GM12874 (cell line): ENCODE measurements at regions not wholly inside any gene's neighbourhood (a gene's known extent, or its start where the extent isn't known, plus 50 kb on each side); places are given as distances from the start of the nearest gene placed in this dataset.

Experiments
- TF ChIP-seq, protein P1 (sequence below): IDR thresholded peaks from 2 replicates; pipeline ENCODE4 v1.5.1; 2011; ENCODE audit warnings: low read depth, mild to moderate bottlenecking, control low read depth, low read length, moderate library complexity; ENCODE audit not compliant: insufficient read depth

DNA sequence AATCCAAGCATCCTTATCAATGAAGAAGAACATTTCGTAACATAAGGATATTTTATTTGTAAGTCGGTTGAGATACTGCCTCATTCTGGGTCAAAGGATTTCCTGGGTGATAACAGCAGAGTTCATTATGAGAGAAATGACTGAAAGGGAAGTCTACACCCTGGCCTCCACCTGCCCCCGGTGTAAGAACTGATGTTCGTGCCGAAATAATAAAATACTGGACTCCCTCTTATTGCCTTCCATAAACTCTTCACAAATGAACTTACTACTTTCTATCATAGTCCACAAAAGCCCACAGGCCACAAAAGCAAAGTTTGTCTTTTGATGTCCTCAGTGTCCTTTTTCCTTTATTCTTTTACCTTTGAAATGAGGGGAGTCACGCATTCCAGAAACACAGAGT is 174.4 kb downstream of the SERPINI1 start:
- TF ChIP-seq, protein P1, sequence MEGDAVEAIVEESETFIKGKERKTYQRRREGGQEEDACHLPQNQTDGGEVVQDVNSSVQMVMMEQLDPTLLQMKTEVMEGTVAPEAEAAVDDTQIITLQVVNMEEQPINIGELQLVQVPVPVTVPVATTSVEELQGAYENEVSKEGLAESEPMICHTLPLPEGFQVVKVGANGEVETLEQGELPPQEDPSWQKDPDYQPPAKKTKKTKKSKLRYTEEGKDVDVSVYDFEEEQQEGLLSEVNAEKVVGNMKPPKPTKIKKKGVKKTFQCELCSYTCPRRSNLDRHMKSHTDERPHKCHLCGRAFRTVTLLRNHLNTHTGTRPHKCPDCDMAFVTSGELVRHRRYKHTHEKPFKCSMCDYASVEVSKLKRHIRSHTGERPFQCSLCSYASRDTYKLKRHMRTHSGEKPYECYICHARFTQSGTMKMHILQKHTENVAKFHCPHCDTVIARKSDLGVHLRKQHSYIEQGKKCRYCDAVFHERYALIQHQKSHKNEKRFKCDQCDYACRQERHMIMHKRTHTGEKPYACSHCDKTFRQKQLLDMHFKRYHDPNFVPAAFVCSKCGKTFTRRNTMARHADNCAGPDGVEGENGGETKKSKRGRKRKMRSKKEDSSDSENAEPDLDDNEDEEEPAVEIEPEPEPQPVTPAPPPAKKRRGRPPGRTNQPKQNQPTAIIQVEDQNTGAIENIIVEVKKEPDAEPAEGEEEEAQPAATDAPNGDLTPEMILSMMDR, result no peak

DNA sequence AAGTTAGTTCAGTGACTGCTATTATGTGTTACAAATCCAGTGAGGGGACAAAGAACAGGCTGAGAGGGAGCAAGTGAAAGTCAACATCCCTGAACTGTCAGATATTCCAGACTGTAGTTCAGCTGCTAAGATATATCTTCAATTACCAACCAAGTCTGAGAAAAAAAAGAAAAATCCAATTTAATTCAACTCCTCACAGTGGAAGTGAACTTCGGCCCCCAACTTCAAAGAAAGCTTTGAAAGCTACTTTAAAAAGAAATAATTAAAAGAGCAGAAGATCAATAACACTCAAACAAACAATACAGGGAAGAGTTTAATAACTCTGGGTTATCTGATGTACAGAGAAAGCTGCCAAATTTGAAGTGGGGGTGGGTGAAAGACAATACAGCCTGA is 174.0 kb downstream of the SERPINI1 start:
- TF ChIP-seq, protein P1, result no peak

DNA sequence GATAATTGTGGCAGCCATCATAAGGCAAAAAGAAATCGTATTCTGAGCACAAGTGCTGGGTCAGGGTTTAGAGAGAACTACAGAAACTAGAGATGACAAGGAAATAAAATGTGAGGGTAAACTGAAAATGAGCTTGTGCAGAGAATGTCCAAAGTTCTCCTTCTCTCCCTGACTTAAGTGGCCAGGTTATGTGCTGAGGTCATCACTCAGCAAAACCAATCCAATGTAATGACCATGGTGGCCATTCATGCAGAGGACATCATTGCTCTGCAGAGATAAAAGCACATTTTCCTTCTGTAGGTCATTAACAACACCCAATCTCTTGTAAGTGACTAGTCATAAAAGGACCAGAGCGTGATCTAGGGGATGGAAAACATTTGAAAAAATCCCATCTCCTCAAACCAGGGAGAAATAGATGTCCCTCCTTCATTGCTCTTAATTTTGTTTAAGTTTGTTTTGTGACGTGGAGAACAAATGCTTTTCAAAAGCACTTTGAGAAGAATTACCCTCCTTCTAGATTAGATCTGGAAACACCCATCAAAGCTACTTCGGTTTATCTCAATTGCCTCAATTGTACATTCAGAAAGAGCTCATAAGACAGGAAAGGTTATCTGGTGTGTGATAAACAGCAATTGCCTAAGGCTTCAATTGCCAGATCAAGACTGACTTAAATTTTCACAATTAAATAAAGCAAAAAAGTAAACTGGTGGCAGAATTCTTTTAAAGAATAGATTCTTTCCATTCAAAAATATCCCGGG is 173.4 kb downstream of the SERPINI1 start:
- TF ChIP-seq, protein P1, result no peak

DNA sequence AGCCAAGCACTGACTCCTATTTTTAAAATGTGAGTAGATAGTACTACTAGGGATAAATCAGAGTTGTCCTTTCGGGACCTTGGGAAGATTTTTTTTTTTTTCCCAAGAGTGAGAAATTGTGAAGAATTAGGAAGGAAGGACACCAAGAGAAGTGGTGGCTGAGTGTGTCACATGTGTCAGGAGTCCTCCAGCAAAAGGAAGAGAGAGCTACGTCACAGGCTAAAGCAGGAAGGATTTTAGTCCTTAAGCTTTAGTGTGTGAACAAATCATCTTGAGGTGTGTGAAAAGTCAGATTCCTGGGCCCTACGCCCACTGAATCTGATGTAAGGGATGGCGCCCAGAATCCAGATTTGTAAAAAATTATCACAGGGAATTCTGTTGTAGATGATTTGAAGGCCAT is 172.7 kb downstream of the SERPINI1 start:
- TF ChIP-seq, protein P1, result no peak

DNA sequence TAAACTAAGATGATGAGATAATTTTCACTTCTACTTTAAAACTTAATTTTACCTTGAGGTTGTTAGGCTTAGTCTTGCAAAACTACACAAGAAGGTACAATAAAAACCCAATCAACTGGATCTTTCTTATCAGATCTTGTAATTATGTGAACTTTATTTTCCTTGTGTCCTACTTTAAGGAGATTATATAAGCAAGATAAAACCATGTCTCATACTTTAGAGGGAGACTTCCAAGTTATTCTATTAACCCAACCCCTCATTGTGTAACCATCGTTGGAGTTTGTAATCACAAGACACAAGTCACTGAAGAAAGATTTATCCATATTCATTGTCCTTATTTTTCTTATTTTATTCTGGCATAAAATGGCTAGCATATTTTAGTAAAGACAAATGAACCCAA is 165.6 kb downstream of the SERPINI1 start:
- TF ChIP-seq, protein P1, result no peak

DNA sequence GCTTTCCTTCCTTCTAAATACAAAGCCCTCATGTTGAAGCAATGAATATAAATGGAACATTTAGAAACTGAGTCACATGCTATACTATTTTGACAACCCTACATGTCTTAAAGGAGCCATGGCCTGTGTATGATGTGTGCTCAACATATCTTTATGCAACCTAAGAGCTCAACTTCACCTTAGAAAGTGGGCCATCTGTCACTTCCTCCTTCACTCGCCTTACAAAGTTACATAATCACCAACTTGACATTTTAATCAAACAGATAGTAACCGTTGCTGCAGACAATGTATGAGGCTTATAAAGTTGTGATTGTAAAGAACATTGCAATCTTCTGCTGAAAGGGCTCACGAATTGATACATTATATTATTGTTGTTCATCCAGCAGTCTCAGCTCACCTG is 163.6 kb downstream of the SERPINI1 start:
- TF ChIP-seq, protein P1, result no peak

DNA sequence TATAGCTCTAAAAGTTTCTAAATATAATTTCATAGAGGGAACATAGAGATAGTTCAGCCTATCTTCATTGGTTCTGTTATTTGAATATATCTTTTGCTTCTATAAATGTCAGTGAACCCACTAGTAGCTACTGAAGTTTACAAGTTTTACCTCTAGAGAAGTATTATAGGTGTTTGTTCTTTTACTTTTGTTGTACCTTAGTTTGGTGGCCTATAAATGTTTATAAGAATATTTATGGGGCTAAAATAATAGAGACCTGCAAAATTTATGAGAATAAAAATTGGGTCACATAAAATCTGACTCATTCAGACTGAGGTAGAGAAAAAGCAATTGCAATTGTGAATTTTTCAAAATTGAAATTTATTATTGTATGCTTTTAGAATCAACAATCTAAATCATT is 162.6 kb downstream of the SERPINI1 start:
- TF ChIP-seq, protein P1, result no peak
